ENCODE measurements at regions not wholly inside any gene's neighbourhood (a gene's known extent, or its start where the extent isn't known, plus 50 kb on each side); places are given as distances from the start of the nearest gene placed in this dataset.
A peak's percentile ranks its signal among the peaks of the same experiment; 100 is the strongest.

DNA sequence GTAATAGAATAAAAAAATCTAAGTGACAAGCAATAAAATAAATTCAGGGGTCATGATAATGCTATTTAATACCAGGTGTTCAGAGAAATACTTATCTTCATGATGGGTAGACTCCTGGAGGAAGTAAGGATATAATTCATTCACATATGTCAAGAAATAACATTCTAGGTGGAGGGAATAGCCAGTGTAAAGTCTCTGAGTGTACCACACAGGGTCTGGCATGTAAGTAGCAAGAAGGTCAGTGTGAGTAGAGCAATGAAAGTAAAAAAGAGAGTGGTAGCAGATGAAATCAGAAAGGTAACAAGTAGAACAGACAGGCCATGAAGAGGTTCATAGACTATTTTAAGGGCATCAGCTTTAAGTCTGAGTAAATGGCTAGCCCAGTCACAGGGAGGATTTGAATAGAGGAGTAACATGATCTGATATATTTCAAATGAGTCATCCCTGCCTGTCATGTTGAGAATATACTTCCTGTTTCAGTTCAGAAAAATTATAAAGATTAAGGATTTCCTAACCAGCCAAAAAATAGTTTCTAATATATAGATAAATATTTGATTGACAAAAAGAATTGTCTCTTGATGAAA, 519.9 kb downstream of the C12orf50 start:
- DNase-seq (ENCODE audit: low read depth): peak; percentile 37
- TF ChIP-seq, protein P1, sequence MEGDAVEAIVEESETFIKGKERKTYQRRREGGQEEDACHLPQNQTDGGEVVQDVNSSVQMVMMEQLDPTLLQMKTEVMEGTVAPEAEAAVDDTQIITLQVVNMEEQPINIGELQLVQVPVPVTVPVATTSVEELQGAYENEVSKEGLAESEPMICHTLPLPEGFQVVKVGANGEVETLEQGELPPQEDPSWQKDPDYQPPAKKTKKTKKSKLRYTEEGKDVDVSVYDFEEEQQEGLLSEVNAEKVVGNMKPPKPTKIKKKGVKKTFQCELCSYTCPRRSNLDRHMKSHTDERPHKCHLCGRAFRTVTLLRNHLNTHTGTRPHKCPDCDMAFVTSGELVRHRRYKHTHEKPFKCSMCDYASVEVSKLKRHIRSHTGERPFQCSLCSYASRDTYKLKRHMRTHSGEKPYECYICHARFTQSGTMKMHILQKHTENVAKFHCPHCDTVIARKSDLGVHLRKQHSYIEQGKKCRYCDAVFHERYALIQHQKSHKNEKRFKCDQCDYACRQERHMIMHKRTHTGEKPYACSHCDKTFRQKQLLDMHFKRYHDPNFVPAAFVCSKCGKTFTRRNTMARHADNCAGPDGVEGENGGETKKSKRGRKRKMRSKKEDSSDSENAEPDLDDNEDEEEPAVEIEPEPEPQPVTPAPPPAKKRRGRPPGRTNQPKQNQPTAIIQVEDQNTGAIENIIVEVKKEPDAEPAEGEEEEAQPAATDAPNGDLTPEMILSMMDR (IDR thresholded peaks at IDR 0.05; ENCODE audit: insufficient read depth, low read length, poor library complexity, severe bottlenecking): no peak
- H3K4me3 ChIP-seq (ENCODE audit: low read depth, low read length): no peak overlapping the region
- H3K27me3 ChIP-seq (ENCODE audit: control insufficient read depth, insufficient read depth, low read length): no peaks in the 10 kb centered on the region
- no peaks in the 10 kb centered on the region for H3K36me3 ChIP-seq (ENCODE audit: control insufficient read depth, insufficient read depth, low read length)

DNA sequence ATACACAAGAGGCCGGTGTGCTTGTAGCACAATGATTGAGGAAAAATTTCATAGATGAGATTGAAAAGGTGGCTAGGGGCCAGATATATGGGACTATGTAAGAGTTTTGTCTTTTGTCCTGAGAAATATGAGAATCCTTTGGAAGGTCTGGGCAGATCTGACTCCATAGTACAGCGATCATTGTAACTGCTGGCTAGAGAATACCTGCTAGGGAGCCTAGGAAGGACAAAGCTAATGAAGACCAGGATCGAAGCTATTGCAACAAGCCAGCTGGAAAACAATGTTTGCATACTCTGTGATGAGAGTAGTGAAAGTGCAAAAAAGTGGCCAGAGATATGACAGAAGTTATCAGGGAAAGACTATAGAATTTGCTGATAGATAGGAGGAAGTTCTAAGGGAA, 537.6 kb downstream of the C12orf50 start:
- Histone ChIP-seq H3K4me3 (ENCODE audit: low read depth, low read length) (no peak overlapping the region), H3K36me3 (ENCODE audit: control insufficient read depth, insufficient read depth, low read length) (no peaks in the 10 kb centered on the region), H3K27me3 (ENCODE audit: control insufficient read depth, insufficient read depth, low read length) (no peaks in the 10 kb centered on the region)
- TF ChIP-seq, protein P1 (IDR thresholded peaks at IDR 0.05; ENCODE audit: insufficient read depth, low read length, poor library complexity, severe bottlenecking): no peak
- DNase-seq (ENCODE audit: low read depth): no peak

DNA sequence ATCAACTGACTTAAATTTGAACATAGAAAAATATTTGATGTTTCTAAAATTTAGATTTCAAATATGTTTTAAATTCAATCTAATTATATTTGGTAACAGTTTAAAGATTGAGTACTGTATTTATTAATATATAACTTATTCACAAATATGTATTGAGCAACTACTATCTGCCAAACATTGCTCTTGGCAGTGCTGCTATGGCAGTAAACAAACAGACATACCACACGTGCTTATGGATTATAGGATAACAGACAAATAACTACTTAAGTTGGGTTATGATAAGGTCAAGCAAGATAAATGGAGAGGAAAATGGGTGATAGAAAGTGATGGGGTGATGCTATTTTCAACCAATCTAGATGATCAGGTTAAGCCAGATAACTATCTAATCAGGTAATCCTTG, 538.1 kb downstream of the C12orf50 start:
- H3K36me3 ChIP-seq (ENCODE audit: control insufficient read depth, insufficient read depth, low read length): no peaks in the 10 kb centered on the region
- no peak overlapping the region for H3K4me3 ChIP-seq (ENCODE audit: low read depth, low read length)
- DNase-seq (ENCODE audit: low read depth): no peak
- TF ChIP-seq, protein P1 (IDR thresholded peaks at IDR 0.05; ENCODE audit: insufficient read depth, low read length, poor library complexity, severe bottlenecking): no peak
- no peaks in the 10 kb centered on the region for H3K27me3 ChIP-seq (ENCODE audit: control insufficient read depth, insufficient read depth, low read length)

DNA sequence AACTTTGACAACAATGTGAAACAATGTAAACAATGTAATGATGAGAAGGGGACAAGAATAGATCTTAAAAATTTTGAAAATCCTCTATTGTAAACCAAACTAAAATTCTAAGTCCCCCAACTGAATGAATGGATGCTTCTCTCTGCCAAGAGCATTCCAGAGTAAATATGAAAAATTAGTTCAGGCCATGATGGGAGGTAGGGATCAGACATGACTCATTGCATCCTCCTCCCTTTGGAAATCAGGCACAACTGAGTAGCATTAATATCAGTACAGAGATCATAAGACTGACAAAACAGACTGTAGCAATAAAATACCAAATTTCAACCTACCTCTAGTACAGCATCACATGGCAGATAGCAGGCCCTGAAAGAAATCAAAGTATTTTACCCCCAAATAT, 559.9 kb downstream of the C12orf50 start:
- TF ChIP-seq, protein P1 (IDR thresholded peaks at IDR 0.05; ENCODE audit: insufficient read depth, low read length, poor library complexity, severe bottlenecking): no peak
- no peak for DNase-seq (ENCODE audit: low read depth)
- Histone ChIP-seq H3K36me3 (ENCODE audit: control insufficient read depth, insufficient read depth, low read length) (no peaks in the 10 kb centered on the region), H3K4me3 (ENCODE audit: low read depth, low read length) (no peak overlapping the region), H3K27me3 (ENCODE audit: control insufficient read depth, insufficient read depth, low read length) (no peaks in the 10 kb centered on the region)

DNA sequence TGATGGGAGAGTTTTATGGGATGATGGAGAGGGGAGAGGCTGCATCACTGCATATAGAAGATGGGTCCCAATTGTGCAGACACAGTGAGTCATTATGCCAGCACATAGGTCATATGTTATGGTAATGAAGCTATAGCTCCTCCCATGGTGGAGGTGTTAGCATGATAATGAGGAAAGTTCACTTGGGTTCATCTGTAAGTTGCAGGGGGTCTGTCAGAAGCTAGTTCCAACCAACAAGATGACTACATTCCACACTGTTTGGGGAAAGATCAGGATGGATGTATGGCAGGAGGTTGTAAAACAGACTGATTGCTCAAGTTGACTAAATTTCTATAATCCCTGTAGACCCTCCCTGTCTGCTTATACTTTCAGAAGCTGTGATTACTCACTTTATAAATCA, 561.3 kb downstream of the C12orf50 start:
- Histone ChIP-seq H3K27me3 (ENCODE audit: control insufficient read depth, insufficient read depth, low read length) (no peaks in the 10 kb centered on the region), H3K36me3 (ENCODE audit: control insufficient read depth, insufficient read depth, low read length) (no peaks in the 10 kb centered on the region), H3K4me3 (ENCODE audit: low read depth, low read length) (no peak overlapping the region)
- TF ChIP-seq, protein P1 (IDR thresholded peaks at IDR 0.05; ENCODE audit: insufficient read depth, low read length, poor library complexity, severe bottlenecking): no peak
- no peak for DNase-seq (ENCODE audit: low read depth)

DNA sequence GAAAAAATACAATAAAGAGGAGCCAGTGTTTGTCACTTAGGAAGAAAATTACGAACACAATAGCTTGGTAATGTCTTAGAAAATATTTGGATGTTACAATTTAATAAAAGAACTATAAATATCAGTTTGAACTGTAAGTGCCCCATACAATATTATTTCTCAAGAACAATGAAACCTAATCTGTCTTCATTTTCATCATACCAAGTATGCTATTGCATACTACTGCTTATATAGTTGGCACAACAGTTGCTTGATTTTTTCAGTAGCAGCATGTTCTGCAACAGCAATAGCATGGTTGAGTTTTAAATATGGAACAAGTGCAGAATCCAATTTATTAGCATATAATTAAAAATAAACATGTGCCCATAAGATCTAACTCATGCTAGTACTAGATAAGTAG, 564.6 kb downstream of the C12orf50 start:
- Histone ChIP-seq H3K4me3 (ENCODE audit: low read depth, low read length) (no peak overlapping the region), H3K27me3 (ENCODE audit: control insufficient read depth, insufficient read depth, low read length) (no peaks in the 10 kb centered on the region), H3K36me3 (ENCODE audit: control insufficient read depth, insufficient read depth, low read length) (no peaks in the 10 kb centered on the region)
- no peak for DNase-seq (ENCODE audit: low read depth)
- TF ChIP-seq, protein P1 (IDR thresholded peaks at IDR 0.05; ENCODE audit: insufficient read depth, low read length, poor library complexity, severe bottlenecking): no peak
